OCI-LY3 (cell line): ENCODE measurements at regions not wholly inside any gene's neighbourhood (a gene's known extent, or its start where the extent isn't known, plus 50 kb on each side); places are given as distances from the start of the nearest gene placed in this dataset.

Source experiments
- H2AFZ ChIP-seq: fragments of 200-600, 300-600 bp; shearing (Covaris generic); 2 replicates; pipeline ENCODE4 v1.6.0; 2014; ENCODE audit warnings: antibody characterized with exemption, low read depth, low read length
- H3K27ac ChIP-seq: fragments of 200-600, 300-600 bp; sonication (generic); 2 replicates; pipeline ENCODE4 v1.5.1; 2014; ENCODE audit warnings: mild to moderate bottlenecking, low read length, moderate library complexity, mixed read lengths
- H3K27me3 ChIP-seq: fragments of 200-600, 300-600 bp; sonication (generic); 2 replicates; pipeline ENCODE4 v1.6.1; 2014; ENCODE audit warnings: low read depth, low read length, mixed read lengths
- H3K36me3 ChIP-seq: fragments of 200-600, 300-600 bp; sonication (generic); replicated peaks from 2 replicates; pipeline ENCODE3; 2014; ENCODE audit warnings: low read depth, low read length, mixed read lengths
- H3K4me1 ChIP-seq: fragments of 300-600, 200-600 bp; sonication (generic); 2 replicates; pipeline ENCODE4 v1.6.1; 2014; ENCODE audit warnings: low read length, mixed read lengths
- H3K4me2 ChIP-seq: fragments of 200-600, 300-600 bp; sonication (generic); 2 replicates; pipeline ENCODE4 v1.6.1; 2014; ENCODE audit warnings: low read length, mixed read lengths
- H3K4me3 ChIP-seq: fragments of 300-600, 200-600 bp; sonication (generic); 2 replicates; pipeline ENCODE4 v1.5.1; 2014; ENCODE audit warnings: antibody characterized with exemption, mild to moderate bottlenecking, low read length, moderate library complexity
- H3K79me2 ChIP-seq: fragments of 300-600, 200-600 bp; shearing (Covaris generic); 2 replicates; pipeline ENCODE4 v1.6.1; 2014; ENCODE audit warnings: mild to moderate bottlenecking, low read length, mixed read lengths
- H3K9ac ChIP-seq: fragments of 300-600, 200-600 bp; shearing (Covaris generic); 2 replicates; pipeline ENCODE4 v1.6.0; 2014; ENCODE audit warnings: mild to moderate bottlenecking, low read length, moderate library complexity
- H3K9me3 ChIP-seq: fragments of 200-600, 300-600 bp; shearing (Covaris generic); 2 replicates; pipeline ENCODE4 v1.6.1; 2014; ENCODE audit warnings: low read length, mixed read lengths; ENCODE audit not compliant: insufficient read depth
- H4K20me1 ChIP-seq: fragments of 200-600, 300-600 bp; sonication (generic); 2 replicates; pipeline ENCODE4 v1.6.1; 2016; ENCODE audit warnings: low read length, mixed read lengths; ENCODE audit not compliant: insufficient read depth
- CTCF ChIP-seq: fragments of 200-600, 300-600 bp; sonication (generic); IDR thresholded peaks from 2 replicates; pipeline ENCODE4 v1.5.1; 2014; ENCODE audit warnings: antibody characterized with exemption, low read length, low read depth
- EZH2phosphoT487 ChIP-seq: fragments of 200-600 bp; shearing (Covaris generic); IDR thresholded peaks from 2 replicates; pipeline ENCODE4 v1.6.1; 2018; ENCODE audit warnings: antibody characterized with exemption, mixed run types, low read depth

GRCh38 chr5:25009063-25009462 lies 364.3 kb upstream of the CDH10 start:
- no peaks in the 10 kb centered on the region for H3K79me2 ChIP-seq
- no peak overlapping the region for H2AFZ ChIP-seq
- no peaks in the 10 kb centered on the region for H4K20me1 ChIP-seq
- H3K4me1 ChIP-seq = peaks cover 6% of the 10 kb centered on the region; the same call in 1 of the 2 replicates
- no peak overlapping the region for H3K4me3 ChIP-seq
- no peaks in the 10 kb centered on the region for H3K36me3 ChIP-seq
- H3K9me3 ChIP-seq = no peaks in the 10 kb centered on the region
- TF ChIP-seq EZH2phosphoT487 (no peak), CTCF (no peak)
- no peak overlapping the region for H3K9ac ChIP-seq
- H3K4me2 ChIP-seq = no peak overlapping the region
- no peaks in the 10 kb centered on the region for H3K27me3 ChIP-seq
- H3K27ac ChIP-seq = no peak overlapping the region

- Histone ChIP-seq H3K36me3 (no peaks in the 10 kb centered on the region), H4K20me1 (no peaks in the 10 kb centered on the region), H3K9me3 (no peaks in the 10 kb centered on the region), H3K4me1 (peaks cover 6% of the 10 kb centered on the region; the same call in 1 of the 2 replicates), H3K27ac (no peak overlapping the region), H3K9ac (no peak overlapping the region), H3K79me2 (no peaks in the 10 kb centered on the region), H2AFZ (no peak overlapping the region), H3K4me3 (no peak overlapping the region), H3K27me3 (no peaks in the 10 kb centered on the region), H3K4me2 (no peak overlapping the region)
- no peak for TF ChIP-seq EZH2phosphoT487
- TF ChIP-seq CTCF = peak; percentile 48
These were observed 362.0 kb upstream of the CDH10 start for GRCh38 chr5:25006734-25007133.

GRCh38 chr5:25006237-25006636 lies 361.5 kb upstream of the CDH10 start:
- Histone ChIP-seq H3K4me2 (no peak overlapping the region), H3K9me3 (no peaks in the 10 kb centered on the region), H3K4me3 (no peak overlapping the region), H3K79me2 (no peaks in the 10 kb centered on the region), H4K20me1 (no peaks in the 10 kb centered on the region), H3K27me3 (no peaks in the 10 kb centered on the region), H3K36me3 (no peaks in the 10 kb centered on the region), H2AFZ (no peak overlapping the region), H3K27ac (no peak overlapping the region), H3K9ac (no peak overlapping the region), H3K4me1 (peaks cover 6% of the 10 kb centered on the region; the same call in 1 of the 2 replicates)
- TF ChIP-seq EZH2phosphoT487 (no peak), CTCF (no peak)

GRCh38 chr5:25005431-25005830 lies 360.7 kb upstream of the CDH10 start:
- Histone ChIP-seq H3K4me3 (no peak overlapping the region), H3K36me3 (no peaks in the 10 kb centered on the region), H3K9me3 (no peaks in the 10 kb centered on the region), H2AFZ (no peak overlapping the region), H3K27me3 (no peaks in the 10 kb centered on the region), H4K20me1 (no peaks in the 10 kb centered on the region), H3K27ac (no peak overlapping the region), H3K79me2 (no peaks in the 10 kb centered on the region), H3K9ac (no peak overlapping the region), H3K4me1 (peaks cover 6% of the 10 kb centered on the region; the same call in 1 of the 2 replicates), H3K4me2 (no peak overlapping the region)
- TF ChIP-seq EZH2phosphoT487 (no peak), CTCF (no peak)
